GM23338 (cell line): ENCODE measurements at regions not wholly inside any gene's neighbourhood (a gene's known extent, or its start where the extent isn't known, plus 50 kb on each side); places are given as distances from the start of the nearest gene placed in this dataset.
A peak's percentile ranks its signal among the peaks of the same experiment; 100 is the strongest.

ENCODE experiments used
- ATAC-seq: fragments of 200-7000 bp; cut with Tn5 transposase; 3 replicates; pipeline ENCODE4 v1.9.1; 2020
- DNase-seq: peaks from one replicate; pipeline ENCODE4 v3.0.0-alpha.2; 2015; ENCODE audit warnings: low spot score
- H2AFZ ChIP-seq: fragments of 200-600 bp; sonication (generic); 2 replicates; pipeline ENCODE4 v1.8.0; 2016; ENCODE audit warnings: antibody characterized with exemption, mild to moderate bottlenecking, moderate library complexity
- H3F3A ChIP-seq: fragments of 200-600 bp; sonication (generic); replicated peaks from 2 replicates; pipeline ENCODE4 v1.8.0; 2017; ENCODE audit warnings: antibody characterized with exemption, mixed run types, low read depth
- H3K27ac ChIP-seq: fragments of 200-600 bp; sonication (generic); 2 replicates; pipeline ENCODE4 v1.6.1; 2016; ENCODE audit warnings: low read depth
- H3K27me3 ChIP-seq: fragments of 200-600 bp; sonication (generic); 2 replicates; pipeline ENCODE4 v1.8.0; 2016; ENCODE audit warnings: mild to moderate bottlenecking, mixed run types, moderate library complexity; ENCODE audit not compliant: insufficient read depth
- H3K36me3 ChIP-seq: fragments of 200-600 bp; sonication (generic); 2 replicates; pipeline ENCODE4 v1.8.0; 2016; ENCODE audit warnings: mild to moderate bottlenecking; ENCODE audit not compliant: insufficient read depth
- H3K4me1 ChIP-seq: fragments of 200-600 bp; sonication (generic); 2 replicates; pipeline ENCODE4 v1.8.0; 2016; ENCODE audit warnings: mild to moderate bottlenecking, moderate library complexity; ENCODE audit not compliant: insufficient read depth
- H3K4me2 ChIP-seq: fragments of 200-600 bp; sonication (generic); 2 replicates; pipeline ENCODE4 v1.7.1; 2017; ENCODE audit warnings: mixed run types
- H3K4me3 ChIP-seq: fragments of 200-600 bp; sonication (generic); 2 replicates; pipeline ENCODE4 v1.6.1; 2016; ENCODE audit warnings: mixed run types
- H3K79me2 ChIP-seq: fragments of 200-600 bp; sonication (generic); replicated peaks from 2 replicates; pipeline ENCODE4 v1.8.0; 2017; ENCODE audit warnings: mild to moderate bottlenecking; ENCODE audit not compliant: insufficient read depth
- H3K9me2 ChIP-seq: fragments of 200-600 bp; sonication (generic); 2 replicates; pipeline ENCODE4 v1.8.0; 2017; ENCODE audit not compliant: insufficient read depth
- H4K20me1 ChIP-seq: fragments of 200-600 bp; sonication (generic); replicated peaks from 2 replicates; pipeline ENCODE4 v1.8.0; 2017; ENCODE audit warnings: mild to moderate bottlenecking; ENCODE audit not compliant: insufficient read depth
- H3K27ac Mint-ChIP-seq: 2 replicates; pipeline ENCODE4 v1.8.0; 2020; ENCODE audit warnings: inconsistent platforms, mild to moderate bottlenecking, moderate library complexity, mixed read lengths
- H3K27me3 Mint-ChIP-seq: 3 replicates; pipeline ENCODE4 v1.8.0; 2022; ENCODE audit warnings: low read depth, mild to moderate bottlenecking, moderate library complexity, mixed read lengths, inconsistent platforms; ENCODE audit not compliant: insufficient read depth, poor library complexity
- H3K36me3 Mint-ChIP-seq: 3 replicates; pipeline ENCODE4 v1.8.0; 2021; ENCODE audit warnings: low read depth, mild to moderate bottlenecking, inconsistent platforms, moderate library complexity, mixed read lengths
- H3K4me1 Mint-ChIP-seq: 3 replicates; pipeline ENCODE4 v1.8.0; 2020; ENCODE audit warnings: mild to moderate bottlenecking, inconsistent platforms, mixed read lengths
- H3K4me3 Mint-ChIP-seq: 3 replicates; pipeline ENCODE4 v1.8.0; 2021; ENCODE audit warnings: moderate library complexity, mild to moderate bottlenecking, inconsistent platforms, mixed read lengths
- H3K9me3 Mint-ChIP-seq: 3 replicates; pipeline ENCODE4 v1.8.0; 2020; ENCODE audit warnings: moderate library complexity, mild to moderate bottlenecking, inconsistent platforms, mixed read lengths
- CREB1 ChIP-seq: fragments of 250-450 bp; sonication (Bioruptor Pico); IDR thresholded peaks from 2 replicates; pipeline ENCODE4 v1.5.0; 2020; ENCODE audit warnings: low read depth, mild to moderate bottlenecking, moderate library complexity
- EZH2 ChIP-seq: fragments of 200-600 bp; sonication (generic); IDR thresholded peaks from one replicate; pipeline ENCODE4 v1.8.0; 2017; ENCODE audit warnings: antibody characterized with exemption, mild to moderate bottlenecking, low read depth; ENCODE audit not compliant: unreplicated experiment
- JUNB ChIP-seq: IDR thresholded peaks from one replicate; pipeline ENCODE4 v1.6.1; 2016; ENCODE audit warnings: antibody characterized with exemption; ENCODE audit not compliant: unreplicated experiment
- ZNF331 ChIP-seq: fragments of 250-450 bp; sonication (Bioruptor Pico); IDR thresholded peaks from 2 replicates; pipeline ENCODE4 v1.5.0; 2020; ENCODE audit warnings: low read depth, mild to moderate bottlenecking, moderate library complexity
- TF ChIP-seq, protein P1 (sequence below): fragments of 250-450 bp; sonication (Bioruptor Pico); IDR thresholded peaks from 2 replicates; pipeline ENCODE4 v1.5.0; 2020; ENCODE audit warnings: mild to moderate bottlenecking, moderate library complexity

DNA sequence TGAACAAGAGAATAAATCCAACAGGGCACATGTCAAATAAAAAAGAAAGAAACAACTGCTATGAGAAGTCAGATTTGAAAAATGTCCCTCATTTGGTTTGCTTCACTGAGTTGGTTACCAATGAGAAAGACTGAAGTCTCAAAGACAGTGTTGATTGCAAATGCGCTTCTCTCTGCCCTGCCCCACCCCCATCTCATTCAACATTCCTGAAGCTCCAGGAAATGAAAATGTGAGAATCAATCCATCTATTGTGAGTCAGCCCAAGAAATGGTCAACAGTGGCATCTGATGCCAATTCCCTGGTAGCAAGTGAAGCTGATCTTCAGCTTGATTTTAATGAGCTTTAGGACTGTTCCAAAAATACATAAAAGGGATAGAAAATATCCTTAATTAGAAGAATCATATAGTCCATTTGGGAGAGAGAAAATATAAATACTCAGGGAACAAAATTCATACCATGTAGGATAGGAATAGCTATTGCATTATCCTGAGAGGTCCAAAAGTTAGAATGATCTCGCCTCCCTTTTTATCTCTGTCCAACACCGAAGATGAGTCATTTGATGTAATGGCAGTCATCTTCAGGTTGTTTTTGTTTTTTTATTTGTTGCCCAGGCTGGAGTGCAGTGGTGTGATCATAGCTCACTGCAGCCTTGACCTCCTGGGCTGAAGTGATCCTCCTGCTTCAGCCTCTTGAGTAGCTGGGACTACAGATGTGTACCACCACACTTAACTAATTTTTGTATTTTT, 200.3 kb upstream of the UMPS start:
- H3K4me1 Mint-ChIP-seq: peaks cover 20% of the 10 kb centered on the region
- no peaks in the 10 kb centered on the region for H3K79me2 ChIP-seq
- peak overlapping the region; percentile 0 for H3K27ac Mint-ChIP-seq
- H3K9me2 ChIP-seq: peaks cover 10% of the 10 kb centered on the region; the same call in 1 of the 2 replicates
- peak overlapping the region; percentile 2; the same call in 1 of the 3 replicates for H3K4me3 Mint-ChIP-seq
- H3K27ac ChIP-seq: no peak overlapping the region
- peak; percentile 45 for ATAC-seq
- peak; percentile 63 for DNase-seq
- H3K4me3 ChIP-seq: no peak overlapping the region; the same call in 1 of the 2 replicates
- H3K9me3 Mint-ChIP-seq: no peaks in the 10 kb centered on the region
- peak overlapping the region; percentile 7 for H3K4me2 ChIP-seq
- H3K27me3 ChIP-seq: no peaks in the 10 kb centered on the region
- H3K27me3 Mint-ChIP-seq: peaks cover 1% of the 10 kb centered on the region
- peaks cover 8% of the 10 kb centered on the region for H3K4me1 ChIP-seq
- no peaks in the 10 kb centered on the region for H3K36me3 Mint-ChIP-seq
- no peaks in the 10 kb centered on the region for H3K36me3 ChIP-seq
- no peak overlapping the region for H2AFZ ChIP-seq
- H4K20me1 ChIP-seq: no peaks in the 10 kb centered on the region
- no peaks in the 10 kb centered on the region for H3F3A ChIP-seq
- TF ChIP-seq JUNB (no peak), EZH2 (no peak)
- TF ChIP-seq, protein P1, sequence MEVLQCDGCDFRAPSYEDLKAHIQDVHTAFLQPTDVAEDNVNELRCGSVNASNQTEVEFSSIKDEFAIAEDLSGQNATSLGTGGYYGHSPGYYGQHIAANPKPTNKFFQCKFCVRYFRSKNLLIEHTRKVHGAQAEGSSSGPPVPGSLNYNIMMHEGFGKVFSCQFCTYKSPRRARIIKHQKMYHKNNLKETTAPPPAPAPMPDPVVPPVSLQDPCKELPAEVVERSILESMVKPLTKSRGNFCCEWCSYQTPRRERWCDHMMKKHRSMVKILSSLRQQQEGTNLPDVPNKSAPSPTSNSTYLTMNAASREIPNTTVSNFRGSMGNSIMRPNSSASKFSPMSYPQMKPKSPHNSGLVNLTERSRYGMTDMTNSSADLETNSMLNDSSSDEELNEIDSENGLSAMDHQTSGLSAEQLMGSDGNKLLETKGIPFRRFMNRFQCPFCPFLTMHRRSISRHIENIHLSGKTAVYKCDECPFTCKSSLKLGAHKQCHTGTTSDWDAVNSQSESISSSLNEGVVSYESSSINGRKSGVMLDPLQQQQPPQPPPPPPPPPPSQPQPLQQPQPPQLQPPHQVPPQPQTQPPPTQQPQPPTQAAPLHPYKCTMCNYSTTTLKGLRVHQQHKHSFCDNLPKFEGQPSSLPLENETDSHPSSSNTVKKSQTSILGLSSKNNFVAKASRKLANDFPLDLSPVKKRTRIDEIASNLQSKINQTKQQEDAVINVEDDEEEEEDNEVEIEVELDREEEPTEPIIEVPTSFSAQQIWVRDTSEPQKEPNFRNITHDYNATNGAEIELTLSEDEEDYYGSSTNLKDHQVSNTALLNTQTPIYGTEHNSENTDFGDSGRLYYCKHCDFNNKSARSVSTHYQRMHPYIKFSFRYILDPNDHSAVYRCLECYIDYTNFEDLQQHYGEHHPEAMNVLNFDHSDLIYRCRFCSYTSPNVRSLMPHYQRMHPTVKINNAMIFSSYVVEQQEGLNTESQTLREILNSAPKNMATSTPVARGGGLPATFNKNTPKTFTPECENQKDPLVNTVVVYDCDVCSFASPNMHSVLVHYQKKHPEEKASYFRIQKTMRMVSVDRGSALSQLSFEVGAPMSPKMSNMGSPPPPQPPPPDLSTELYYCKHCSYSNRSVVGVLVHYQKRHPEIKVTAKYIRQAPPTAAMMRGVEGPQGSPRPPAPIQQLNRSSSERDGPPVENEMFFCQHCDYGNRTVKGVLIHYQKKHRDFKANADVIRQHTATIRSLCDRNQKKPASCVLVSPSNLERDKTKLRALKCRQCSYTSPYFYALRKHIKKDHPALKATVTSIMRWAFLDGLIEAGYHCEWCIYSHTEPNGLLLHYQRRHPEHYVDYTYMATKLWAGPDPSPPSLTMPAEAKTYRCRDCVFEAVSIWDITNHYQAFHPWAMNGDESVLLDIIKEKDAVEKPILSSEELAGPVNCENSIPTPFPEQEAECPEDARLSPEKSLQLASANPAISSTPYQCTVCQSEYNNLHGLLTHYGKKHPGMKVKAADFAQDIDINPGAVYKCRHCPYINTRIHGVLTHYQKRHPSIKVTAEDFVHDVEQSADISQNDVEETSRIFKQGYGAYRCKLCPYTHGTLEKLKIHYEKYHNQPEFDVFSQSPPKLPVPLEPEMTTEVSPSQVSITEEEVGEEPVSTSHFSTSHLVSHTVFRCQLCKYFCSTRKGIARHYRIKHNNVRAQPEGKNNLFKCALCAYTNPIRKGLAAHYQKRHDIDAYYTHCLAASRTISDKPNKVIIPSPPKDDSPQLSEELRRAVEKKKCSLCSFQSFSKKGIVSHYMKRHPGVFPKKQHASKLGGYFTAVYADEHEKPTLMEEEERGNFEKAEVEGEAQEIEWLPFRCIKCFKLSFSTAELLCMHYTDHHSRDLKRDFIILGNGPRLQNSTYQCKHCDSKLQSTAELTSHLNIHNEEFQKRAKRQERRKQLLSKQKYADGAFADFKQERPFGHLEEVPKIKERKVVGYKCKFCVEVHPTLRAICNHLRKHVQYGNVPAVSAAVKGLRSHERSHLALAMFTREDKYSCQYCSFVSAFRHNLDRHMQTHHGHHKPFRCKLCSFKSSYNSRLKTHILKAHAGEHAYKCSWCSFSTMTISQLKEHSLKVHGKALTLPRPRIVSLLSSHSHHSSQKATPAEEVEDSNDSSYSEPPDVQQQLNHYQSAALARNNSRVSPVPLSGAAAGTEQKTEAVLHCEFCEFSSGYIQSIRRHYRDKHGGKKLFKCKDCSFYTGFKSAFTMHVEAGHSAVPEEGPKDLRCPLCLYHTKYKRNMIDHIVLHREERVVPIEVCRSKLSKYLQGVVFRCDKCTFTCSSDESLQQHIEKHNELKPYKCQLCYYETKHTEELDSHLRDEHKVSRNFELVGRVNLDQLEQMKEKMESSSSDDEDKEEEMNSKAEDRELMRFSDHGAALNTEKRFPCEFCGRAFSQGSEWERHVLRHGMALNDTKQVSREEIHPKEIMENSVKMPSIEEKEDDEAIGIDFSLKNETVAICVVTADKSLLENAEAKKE (CRISPR knock-in tag): peak; percentile 33; the same call in 1 of the 2 replicates

DNA sequence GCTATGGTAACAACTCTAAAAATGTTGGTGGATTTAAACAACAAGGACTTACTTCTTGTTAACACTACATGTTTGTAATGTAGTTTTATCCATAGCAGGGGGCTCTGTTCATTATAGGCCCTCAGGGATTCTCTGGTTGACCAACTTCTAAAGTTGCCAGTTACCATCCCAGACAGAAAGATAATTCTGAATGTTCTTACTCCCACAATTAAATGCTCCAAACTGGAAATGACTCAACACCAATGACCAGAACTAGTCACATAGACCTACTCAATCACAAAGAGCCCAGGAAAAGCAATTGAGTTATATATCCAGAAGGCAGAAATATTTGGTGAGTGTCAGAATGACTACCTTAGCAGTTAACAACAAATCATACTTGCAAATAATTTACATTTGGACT, 199.3 kb upstream of the UMPS start:
- H3K27me3 ChIP-seq: no peaks in the 10 kb centered on the region
- H2AFZ ChIP-seq: no peak overlapping the region
- H3K4me2 ChIP-seq: no peak overlapping the region
- no peak for DNase-seq
- Mint-ChIP-seq H3K4me3 (no peak overlapping the region), H3K27ac (no peak overlapping the region), H3K27me3 (peaks cover 1% of the 10 kb centered on the region), H3K4me1 (peaks cover 20% of the 10 kb centered on the region), H3K9me3 (no peaks in the 10 kb centered on the region), H3K36me3 (no peaks in the 10 kb centered on the region)
- no peaks in the 10 kb centered on the region for H4K20me1 ChIP-seq
- ATAC-seq: no peak
- H3K4me1 ChIP-seq: peaks cover 8% of the 10 kb centered on the region
- H3F3A ChIP-seq: no peaks in the 10 kb centered on the region
- peaks cover 9% of the 10 kb centered on the region; the same call in 1 of the 2 replicates for H3K9me2 ChIP-seq
- H3K36me3 ChIP-seq: no peaks in the 10 kb centered on the region
- no peak overlapping the region for H3K4me3 ChIP-seq
- no peaks in the 10 kb centered on the region for H3K79me2 ChIP-seq
- no peak overlapping the region for H3K27ac ChIP-seq
- no peak for TF ChIP-seq ZNF331
- no peak for TF ChIP-seq EZH2
- TF ChIP-seq, protein P1 (CRISPR knock-in tag): no peak
- TF ChIP-seq CREB1 (CRISPR knock-in tag): no peak
